CD4-positive, alpha-beta T cell treated with Interleukin-17A for 4 hours (primary cell): ENCODE measurements at regions not wholly inside any gene's neighbourhood (a gene's known extent, or its start where the extent isn't known, plus 50 kb on each side); places are given as distances from the start of the nearest gene placed in this dataset.

Source experiments
- DNase-seq: peaks from one replicate; pipeline ENCODE4 v3.0.0-alpha.2; 2020; ENCODE audit warnings: mixed read lengths

DNA sequence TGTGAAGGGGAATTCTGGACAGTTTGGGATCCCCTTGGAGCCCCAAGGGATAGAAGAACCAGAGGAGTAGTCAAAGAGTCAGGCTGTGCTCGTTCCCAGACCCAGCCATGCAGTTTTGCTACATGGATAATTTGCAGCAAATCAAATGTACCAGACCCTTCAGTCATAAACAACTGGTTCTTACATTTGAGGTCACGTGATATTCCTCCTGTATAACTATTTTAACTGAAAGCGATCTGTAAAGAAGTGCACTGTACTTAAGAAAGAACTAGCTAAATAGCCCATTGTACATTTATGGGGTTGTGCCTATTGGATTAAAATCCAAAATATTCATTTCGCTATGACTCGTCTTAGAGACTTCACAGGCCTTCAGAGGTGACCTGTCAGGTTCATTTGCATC is 550.2 kb upstream of the TENM3 start:
- DNase-seq, result no peak

- DNase-seq, result no peak
Observed at GRCh38 chr4:181693517-181693916, 549.7 kb upstream of the TENM3 start.

DNA sequence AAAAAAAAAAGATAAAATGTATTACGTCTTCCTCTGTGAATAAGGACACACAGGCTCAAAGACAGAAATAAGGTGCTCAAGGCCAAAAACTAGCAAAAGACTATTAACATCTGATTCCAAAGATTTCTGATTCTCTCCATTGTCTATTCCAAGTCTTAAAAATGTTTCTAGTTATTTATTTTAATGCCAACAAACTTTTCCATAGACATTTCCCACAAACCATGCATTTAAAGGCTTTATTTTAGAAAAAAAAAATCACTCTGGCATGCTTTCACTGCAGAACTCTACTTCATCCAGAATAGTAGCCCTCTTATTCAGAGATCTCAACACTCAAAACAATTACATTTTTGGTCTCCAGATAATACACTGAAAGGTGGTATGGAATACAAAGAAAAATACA is 545.0 kb upstream of the TENM3 start:
- DNase-seq, result no peak

DNA sequence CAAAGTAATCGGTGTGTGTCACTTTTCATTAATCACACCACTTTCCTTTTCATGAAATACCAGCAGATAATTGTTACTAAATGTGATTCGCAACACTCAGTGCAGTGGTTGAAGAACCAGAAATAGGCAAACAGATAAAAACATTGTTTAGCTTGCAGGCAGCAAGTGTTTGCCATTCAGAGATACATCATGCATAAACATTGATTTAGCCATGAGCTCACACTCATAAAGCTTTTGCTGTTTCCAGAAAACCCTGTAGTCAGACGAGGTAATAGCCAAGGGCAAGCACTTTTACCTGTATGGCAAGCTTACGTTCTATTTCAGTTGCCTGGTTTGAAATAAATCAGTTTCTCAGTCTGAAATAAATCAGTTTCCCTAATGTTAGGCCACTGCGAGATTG is 542.0 kb upstream of the TENM3 start:
- DNase-seq, result no peak

- DNase-seq, result no peak
Observed at GRCh38 chr4:181701894-181702293, 541.3 kb upstream of the TENM3 start.

- no peak for DNase-seq
Observed at GRCh38 chr4:181702864-181703495, 540.2 kb upstream of the TENM3 start.

DNA sequence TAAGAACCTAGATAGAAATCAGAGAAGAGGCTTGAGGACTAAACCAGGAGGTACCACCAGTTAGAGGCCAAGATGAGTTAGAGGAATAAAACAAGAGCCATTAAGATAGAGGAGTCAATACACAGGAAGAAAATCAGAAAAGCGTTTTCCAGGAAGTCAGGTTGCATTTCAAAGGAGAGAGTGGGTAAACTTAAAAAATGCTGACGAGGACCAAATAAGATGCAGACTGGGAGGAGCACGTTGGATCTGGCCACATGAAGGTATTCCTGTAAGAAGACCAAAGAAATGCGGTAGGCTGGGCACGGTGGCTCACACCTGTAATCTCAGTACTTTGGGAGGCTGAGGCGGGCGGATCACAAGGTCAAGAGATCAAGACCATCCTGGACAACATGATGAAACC is 533.1 kb upstream of the TENM3 start:
- DNase-seq, result no peak

DNA sequence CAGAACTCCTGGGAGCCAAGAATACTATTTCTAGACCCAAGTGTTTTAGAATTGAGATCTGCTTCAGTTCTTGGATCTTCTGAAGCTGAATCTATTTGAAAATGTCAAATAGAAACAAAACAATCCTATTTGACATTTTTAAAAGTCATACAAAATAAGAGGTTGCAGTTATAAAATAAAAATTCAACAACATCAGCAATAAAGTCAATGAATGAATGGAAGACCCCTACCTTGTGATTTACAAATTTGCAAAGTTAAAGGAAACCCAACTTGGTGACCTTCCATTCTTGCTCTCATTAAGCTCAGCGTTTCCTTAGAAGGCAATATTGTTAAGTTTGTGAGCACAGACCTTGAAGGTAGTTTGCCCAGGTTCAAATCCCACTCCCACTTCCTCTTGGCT is 531.8 kb upstream of the TENM3 start:
- DNase-seq, result no peak

DNA sequence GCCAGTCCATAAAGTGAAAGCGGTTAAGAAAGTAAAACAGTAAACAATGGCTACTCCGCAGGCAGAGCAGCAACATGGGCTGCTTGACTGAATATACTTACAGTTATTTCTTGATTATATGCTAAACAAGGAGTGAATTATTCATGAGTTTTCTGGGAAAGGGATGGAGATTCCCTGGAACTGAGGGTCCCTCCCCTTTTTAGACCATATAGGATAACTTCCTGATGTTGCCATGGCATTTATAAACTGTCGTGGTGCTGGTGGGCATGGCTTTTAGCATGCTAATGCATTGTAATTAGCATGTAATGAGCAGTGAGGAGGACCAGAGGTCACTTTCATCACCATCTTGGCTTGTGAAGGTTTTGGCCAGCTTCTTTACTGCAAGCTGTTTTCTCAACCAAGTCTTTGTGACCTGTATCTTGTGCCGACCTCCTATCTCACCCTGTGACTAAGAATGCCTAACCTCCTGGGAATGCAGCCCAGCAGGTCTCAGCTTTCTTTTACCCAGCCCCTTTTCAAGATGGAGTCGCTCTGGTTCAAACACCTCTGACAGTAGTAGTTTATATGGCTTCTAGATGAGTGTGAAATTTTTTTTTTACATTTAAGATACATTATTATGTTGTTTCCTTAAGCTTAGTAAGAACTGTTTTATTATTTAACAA is 514.8 kb upstream of the TENM3 start:
- DNase-seq, result no peak

DNA sequence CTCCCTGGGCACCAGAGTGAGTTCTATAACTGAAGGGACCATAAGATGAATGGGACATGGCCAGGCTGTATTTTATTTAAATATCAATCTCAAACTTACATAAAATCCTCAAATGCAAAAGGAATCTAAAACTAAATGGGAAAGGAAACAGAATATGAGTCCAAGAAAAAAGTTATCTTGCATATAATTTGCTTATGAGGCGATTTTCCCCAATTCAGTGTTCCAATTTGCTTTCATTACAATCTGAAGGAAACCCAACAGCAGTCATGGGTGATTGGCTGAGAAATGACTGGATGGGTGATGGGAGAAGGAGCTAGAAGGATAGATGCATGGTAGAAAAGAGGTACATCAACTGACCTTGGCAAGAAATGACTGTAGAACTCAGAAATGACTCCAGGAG is 511.3 kb upstream of the TENM3 start:
- no peak for DNase-seq

DNA sequence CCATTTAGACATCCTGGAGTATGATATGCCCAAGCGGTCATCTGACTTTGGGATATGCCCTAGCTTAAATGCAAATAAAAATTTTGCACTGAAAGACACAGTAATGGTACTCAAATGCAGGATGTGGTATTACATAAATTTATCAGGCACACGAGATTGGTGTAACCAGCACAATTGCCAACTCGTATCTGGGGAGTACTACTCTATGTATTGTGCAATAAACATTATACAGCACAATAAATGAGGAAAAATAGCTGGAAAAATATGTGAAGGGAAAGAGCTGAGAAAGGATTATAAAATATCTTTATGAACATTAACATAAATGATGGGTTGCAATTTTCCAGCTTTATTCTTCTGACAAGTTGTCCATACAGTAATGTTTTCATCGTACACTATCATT is 505.5 kb upstream of the TENM3 start:
- DNase-seq, result no peak

DNA sequence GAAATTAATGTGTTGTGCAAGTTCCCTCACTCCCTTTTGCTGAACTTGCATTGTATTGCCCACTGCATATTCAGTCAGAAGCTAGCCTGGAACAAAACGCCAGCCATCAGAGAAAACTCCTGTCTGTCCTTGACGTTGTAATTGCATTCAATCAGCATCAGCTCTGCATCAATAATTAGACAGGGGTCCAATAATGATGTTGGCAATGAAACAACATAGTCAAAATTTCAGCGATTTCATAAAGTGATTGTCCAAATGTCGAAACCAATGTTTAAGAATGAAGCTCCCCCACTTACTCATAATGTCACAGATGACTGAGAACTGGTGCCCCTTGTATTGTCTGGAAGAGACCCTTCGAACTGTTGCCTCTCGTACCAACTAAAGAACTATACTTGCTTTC is 504.2 kb upstream of the TENM3 start:
- DNase-seq, result no peak

- DNase-seq, result no peak
Observed at GRCh38 chr4:181741513-181741912, 501.7 kb upstream of the TENM3 start.

DNA sequence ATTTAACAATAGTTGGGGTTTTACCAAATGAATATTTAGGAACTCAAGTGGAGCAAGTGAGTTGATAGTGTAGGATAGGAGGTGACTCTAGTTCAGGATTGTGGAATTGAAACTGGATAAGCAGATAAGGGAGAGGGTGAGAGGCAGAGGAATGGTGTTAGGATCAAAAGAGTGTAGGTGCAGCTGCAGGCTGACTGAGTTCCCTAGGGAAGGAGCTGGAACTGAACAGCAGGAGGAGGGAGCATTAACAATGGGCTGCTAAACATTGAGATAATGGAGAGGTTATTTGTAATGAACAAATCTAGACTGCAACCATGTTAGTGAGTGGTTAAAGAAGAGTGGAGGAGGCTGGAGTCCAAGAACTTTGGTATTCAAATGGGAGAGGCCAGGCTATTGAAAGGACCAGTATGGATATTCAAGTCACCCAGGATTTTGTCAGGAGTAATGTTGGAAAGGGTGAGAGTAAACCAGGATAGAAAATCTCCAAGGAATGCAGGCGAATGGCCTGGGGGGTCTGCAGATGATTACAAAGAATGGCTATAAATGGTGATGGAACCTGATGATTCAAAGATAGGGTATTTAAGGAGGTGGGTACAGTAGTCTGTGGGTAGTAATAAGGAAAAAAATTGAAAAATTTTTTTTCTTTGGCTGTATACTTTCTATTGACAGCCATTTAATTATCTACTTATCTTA is 497.1 kb upstream of the TENM3 start:
- DNase-seq, result no peak

DNA sequence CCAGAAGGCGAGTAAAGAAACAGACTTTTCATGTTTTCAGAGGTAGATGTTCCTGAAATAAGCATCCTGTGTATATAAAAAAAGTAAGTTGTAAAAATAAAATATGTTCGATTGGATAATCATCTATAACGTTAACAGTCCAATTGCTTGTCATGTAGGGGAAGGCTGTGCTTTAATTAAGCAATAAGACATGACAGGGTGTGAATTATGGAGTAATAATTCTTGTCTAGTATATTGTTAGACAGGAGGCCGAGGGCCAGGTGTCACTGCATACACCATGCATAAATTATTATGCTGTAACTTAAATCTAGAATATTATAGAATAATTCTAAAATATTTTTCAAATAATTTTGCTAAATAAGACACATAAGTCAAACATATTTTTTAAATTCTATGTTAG is 494.6 kb upstream of the TENM3 start:
- DNase-seq, result no peak

GRCh38 chr4:181752516-181752915 is 490.7 kb upstream of the TENM3 start:
- DNase-seq, result no peak

GRCh38 chr4:181753207-181753606 is 490.0 kb upstream of the TENM3 start:
- no peak for DNase-seq

DNA sequence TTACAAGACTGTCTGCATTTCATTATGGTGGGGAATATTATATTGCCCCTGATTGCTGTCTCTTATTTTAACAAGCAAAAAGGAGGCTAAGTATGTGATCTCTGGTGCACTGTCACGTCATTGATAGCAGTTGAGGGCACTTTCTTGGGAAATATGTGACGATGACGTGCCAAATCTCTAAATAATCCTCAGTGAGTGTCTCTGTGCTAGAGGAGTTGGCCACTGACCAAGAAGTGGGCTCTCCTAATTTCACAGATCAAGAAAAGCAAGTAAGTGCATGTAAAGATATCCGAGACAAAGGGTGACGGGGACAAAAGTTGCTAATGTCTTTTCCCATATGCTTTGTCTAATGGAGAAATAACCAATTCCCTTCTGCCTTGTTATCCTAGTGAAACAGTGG is 487.4 kb upstream of the TENM3 start:
- DNase-seq, result no peak

- DNase-seq, result no peak
Observed at GRCh38 chr4:181756451-181757095, 486.6 kb upstream of the TENM3 start.

- DNase-seq, result no peak
Observed at GRCh38 chr4:181757098-181757497, 486.1 kb upstream of the TENM3 start.

GRCh38 chr4:181757910-181758660 is 485.1 kb upstream of the TENM3 start:
- no peak for DNase-seq

GRCh38 chr4:181760560-181760959 is 482.6 kb upstream of the TENM3 start:
- no peak for DNase-seq

DNA sequence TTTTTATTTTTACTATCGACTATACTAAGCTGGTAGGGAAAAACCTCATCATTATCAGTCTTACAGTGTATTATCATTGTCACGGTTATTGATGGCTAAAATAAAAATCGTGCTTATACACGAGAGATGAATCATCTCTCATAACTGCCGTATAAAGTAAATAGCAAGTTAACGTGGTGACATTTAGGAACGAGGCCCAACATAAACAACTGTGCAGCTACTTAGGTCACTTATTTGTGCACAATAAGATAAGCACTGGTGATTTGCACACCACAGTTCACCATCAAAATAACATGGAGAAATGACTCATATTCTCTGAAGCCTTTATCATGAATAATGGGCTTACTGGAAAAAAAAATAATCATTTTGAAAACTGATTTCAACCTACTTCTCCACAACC is 482.0 kb upstream of the TENM3 start:
- DNase-seq, result no peak
